Mesenchymal stem cell (in vitro differentiated cells and primary cell): ENCODE measurements at regions not wholly inside any gene's neighbourhood (a gene's known extent, or its start where the extent isn't known, plus 50 kb on each side); places are given as distances from the start of the nearest gene placed in this dataset.

Experiments
- DNase-seq: peaks from one replicate; pipeline ENCODE4 v3.0.0-alpha.2; 2013
- H2AFZ ChIP-seq: one replicate; pipeline ENCODE4 v1.6.1; 2013; ENCODE audit warnings: low read depth, mild to moderate bottlenecking, control low read depth, inconsistent platforms, low read length, moderate library complexity
- H2AK5ac ChIP-seq: 2 replicates; pipeline ENCODE4 v1.6.1; 2013; ENCODE audit warnings: low read length, moderate library complexity, mild to moderate bottlenecking, inconsistent platforms; ENCODE audit not compliant: severe bottlenecking
- H2BK120ac ChIP-seq: one replicate; pipeline ENCODE4 v1.6.1; 2013; ENCODE audit warnings: low read depth, mild to moderate bottlenecking, inconsistent platforms, low read length, moderate library complexity
- H2BK12ac ChIP-seq, 2 experiments: one replicate each; pipeline ENCODE4 v1.6.1; 2013; ENCODE audit warnings: inconsistent platforms in 2 of 2, low read length in 2 of 2, mild to moderate bottlenecking in 2 of 2, moderate library complexity in 2 of 2, control low read depth in 1 of 2
- H2BK15ac ChIP-seq: one replicate; pipeline ENCODE4 v1.6.1; 2013; ENCODE audit warnings: mild to moderate bottlenecking, low read depth, inconsistent platforms; ENCODE audit not compliant: poor library complexity, severe bottlenecking
- H2BK5ac ChIP-seq: 2 replicates; pipeline ENCODE4 v1.6.1; 2013; ENCODE audit warnings: low read depth, mild to moderate bottlenecking, low read length, control low read depth, inconsistent platforms; ENCODE audit not compliant: poor library complexity, severe bottlenecking
- H3K14ac ChIP-seq, 2 experiments: one replicate each; pipeline ENCODE4 v1.6.1; 2013; ENCODE audit warnings: inconsistent platforms in 2 of 2, low read length in 2 of 2, control low read depth in 1 of 2, mild to moderate bottlenecking in 1 of 2, moderate library complexity in 1 of 2
- H3K18ac ChIP-seq, 2 experiments: one replicate each; pipeline ENCODE4 v1.6.1; 2013; ENCODE audit warnings: inconsistent platforms in 2 of 2, low read length in 2 of 2, control low read depth in 1 of 2, low read depth in 1 of 2, mild to moderate bottlenecking in 1 of 2
- H3K23ac ChIP-seq, 2 experiments: one replicate each; pipeline ENCODE4 v1.6.1; 2013; ENCODE audit warnings: inconsistent platforms in 2 of 2, low read length in 2 of 2, mild to moderate bottlenecking in 2 of 2, moderate library complexity in 2 of 2, control low read depth in 1 of 2
- H3K27ac ChIP-seq: 2 replicates; pipeline ENCODE4 v1.5.1; 2013; ENCODE audit warnings: mild to moderate bottlenecking, moderate library complexity, low read length, control low read depth, inconsistent platforms; ENCODE audit not compliant: poor library complexity, severe bottlenecking
- H3K27me3 ChIP-seq, 2 experiments: 2 replicates each; pipeline versions ENCODE4 v1.6.1 to v1.7.0; 2013; ENCODE audit warnings: low read length in 2 of 2, mild to moderate bottlenecking in 2 of 2, moderate library complexity in 2 of 2, control low read depth in 1 of 2, inconsistent platforms in 1 of 2; ENCODE audit not compliant: control insufficient read depth in 1 of 2, insufficient read depth in 1 of 2
- H3K36me3 ChIP-seq, 2 experiments: 2 replicates each; pipeline versions ENCODE4 v1.6.1 to v1.7.0; 2013; ENCODE audit warnings: low read length in 2 of 2, control low read depth in 1 of 2, inconsistent platforms in 1 of 2, low read depth in 1 of 2, mild to moderate bottlenecking in 1 of 2; ENCODE audit not compliant: insufficient read depth in 2 of 2, control insufficient read depth in 1 of 2
- H3K4ac ChIP-seq, 2 experiments: one replicate each; pipeline ENCODE4 v1.6.1; 2013; ENCODE audit warnings: inconsistent platforms in 2 of 2, low read length in 2 of 2, mild to moderate bottlenecking in 2 of 2, moderate library complexity in 2 of 2, control low read depth in 1 of 2, low read depth in 1 of 2
- H3K4me1 ChIP-seq: 2 replicates; pipeline ENCODE4 v1.6.1; 2013; ENCODE audit warnings: low read depth, low read length, control low read depth; ENCODE audit not compliant: control insufficient read depth, insufficient read depth
- H3K4me2 ChIP-seq: 2 replicates; pipeline ENCODE4 v1.6.1; 2013; ENCODE audit warnings: low read length, mild to moderate bottlenecking, inconsistent platforms; ENCODE audit not compliant: poor library complexity, severe bottlenecking
- H3K4me3 ChIP-seq, 2 experiments: 2 replicates each; pipeline versions ENCODE4 v1.5.1 to v1.7.0; 2013; ENCODE audit warnings: low read length in 2 of 2, mild to moderate bottlenecking in 2 of 2, control low read depth in 1 of 2, low read depth in 1 of 2; ENCODE audit not compliant: insufficient read depth in 1 of 2
- H3K79me1 ChIP-seq: replicated peaks from 2 replicates; pipeline ENCODE4 v1.6.1; 2013; ENCODE audit warnings: mild to moderate bottlenecking, control low read depth, low read length, inconsistent platforms; ENCODE audit not compliant: poor library complexity, severe bottlenecking
- H3K9ac ChIP-seq: 2 replicates; pipeline ENCODE4 v1.7.0; 2013; ENCODE audit warnings: mild to moderate bottlenecking, low read length, moderate library complexity
- H3K9me3 ChIP-seq: 2 replicates; pipeline ENCODE4 v1.7.0; 2013; ENCODE audit warnings: mild to moderate bottlenecking, low read length; ENCODE audit not compliant: control insufficient read depth
- H4K8ac ChIP-seq: one replicate; pipeline ENCODE4 v1.6.1; 2013; ENCODE audit warnings: inconsistent platforms, mild to moderate bottlenecking, low read length, moderate library complexity
- H4K91ac ChIP-seq: one replicate; pipeline ENCODE4 v1.6.1; 2013; ENCODE audit warnings: mild to moderate bottlenecking, low read length, inconsistent platforms
- WGBS: methylation state at CpG from one replicate; pipeline ENCODE4 v1.1.7; 2013; ENCODE audit warnings: mixed read lengths; 5-methylcytosine and 5-hydroxymethylcytosine counted together

DNA sequence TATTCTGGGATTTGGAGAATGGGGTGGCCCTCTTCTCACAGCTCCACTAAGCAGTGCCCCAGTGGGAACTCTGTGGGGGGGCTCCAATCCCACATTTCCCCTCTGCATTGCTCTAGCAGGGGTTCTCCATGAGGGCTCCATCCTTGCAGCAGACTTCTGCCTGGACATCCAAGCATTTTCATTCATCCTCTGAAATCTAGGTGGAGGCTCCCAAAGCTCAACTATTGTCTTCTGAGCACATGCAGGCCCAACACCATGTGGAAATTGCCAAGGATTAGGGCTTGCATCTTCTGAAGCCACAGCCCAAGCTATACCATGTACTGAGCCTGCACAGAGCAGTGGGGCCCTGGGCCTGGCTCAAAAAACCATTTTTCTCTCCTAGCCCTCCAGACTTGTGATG is 162.4 kb upstream of the CWC22 start:
- Histone ChIP-seq H3K4me2 (no peak overlapping the region), H3K23ac (no peak overlapping the region), H4K91ac (no peak overlapping the region), H3K27me3 (no peaks in the 10 kb centered on the region), H2BK15ac (no peak overlapping the region), H2BK120ac (no peak overlapping the region), H3K18ac (no peak overlapping the region), H4K8ac (no peak overlapping the region), H3K9me3 (peaks cover 27% of the 10 kb centered on the region), H3K36me3 (no peaks in the 10 kb centered on the region), H3K4me1 (no peaks in the 10 kb centered on the region), H2BK5ac (no peak overlapping the region), H3K4me3 (no peak overlapping the region), H2AK5ac (no peak overlapping the region), H3K14ac (no peak overlapping the region), H2BK12ac (no peak overlapping the region), H2AFZ (no peak overlapping the region), H3K4ac (no peak overlapping the region), H3K27ac (no peak overlapping the region), H3K79me1 (no peaks in the 10 kb centered on the region), H3K9ac (no peak overlapping the region)
- DNase-seq: no peak

DNA sequence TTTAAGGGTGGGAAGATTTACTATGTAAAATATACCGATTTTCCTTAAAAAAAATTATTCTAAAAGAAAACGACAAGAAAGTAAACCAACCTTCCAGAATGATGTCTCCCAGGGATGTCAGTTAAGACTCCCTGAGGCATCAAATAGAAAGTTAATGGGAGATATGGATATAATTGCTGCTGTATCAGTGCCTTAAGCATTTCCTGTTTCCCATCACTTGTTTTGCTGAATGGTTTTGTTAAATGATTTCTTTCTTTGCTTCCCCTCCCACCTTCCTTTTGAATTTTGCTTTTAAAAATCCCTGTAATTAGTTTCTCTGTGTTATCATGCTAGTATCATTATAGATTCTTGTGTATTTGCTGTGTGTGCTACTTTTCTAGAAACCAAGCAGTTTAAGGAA is 154.3 kb upstream of the CWC22 start:
- H3K36me3 ChIP-seq: no peaks in the 10 kb centered on the region
- no peaks in the 10 kb centered on the region for H3K27me3 ChIP-seq
- H3K4me1 ChIP-seq: no peaks in the 10 kb centered on the region
- H3K27ac ChIP-seq: no peak overlapping the region
- no peak overlapping the region for H3K9ac ChIP-seq
- H3K4ac ChIP-seq: no peak overlapping the region
- H3K18ac ChIP-seq: no peak overlapping the region
- H3K14ac ChIP-seq: no peak overlapping the region
- WGBS: no CpG with 5 or more reads among the region's 2 CpGs
- no peak overlapping the region for H2BK15ac ChIP-seq
- no peaks in the 10 kb centered on the region for H3K9me3 ChIP-seq
- H2BK5ac ChIP-seq: no peak overlapping the region
- H4K8ac ChIP-seq: no peak overlapping the region
- no peak overlapping the region for H3K4me3 ChIP-seq
- no peak for DNase-seq
- H3K4me2 ChIP-seq: no peak overlapping the region
- no peak overlapping the region for H4K91ac ChIP-seq
- no peak overlapping the region for H2BK120ac ChIP-seq
- no peaks in the 10 kb centered on the region for H3K79me1 ChIP-seq
- no peak overlapping the region for H3K23ac ChIP-seq
- H2AK5ac ChIP-seq: no peak overlapping the region
- no peak overlapping the region for H2AFZ ChIP-seq
- H2BK12ac ChIP-seq: no peak overlapping the region

DNA sequence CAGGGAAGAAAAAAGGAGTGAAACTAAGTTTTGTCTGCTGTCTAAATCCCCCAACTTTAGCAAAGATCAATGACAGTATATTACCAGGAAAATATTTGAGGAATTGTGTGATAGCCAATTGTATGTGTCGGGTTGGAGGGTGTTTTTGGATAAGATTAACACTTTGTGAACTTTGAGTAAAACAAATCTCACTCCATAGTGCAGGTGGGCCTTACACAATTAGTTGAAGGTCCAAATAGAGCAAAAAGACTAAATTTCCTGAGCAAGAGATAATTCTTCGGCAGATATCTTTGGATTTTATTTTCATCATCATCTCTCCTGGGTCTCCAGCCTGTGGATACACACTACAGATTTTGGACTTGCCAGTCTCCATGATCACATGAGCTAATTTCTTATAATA is 152.8 kb upstream of the CWC22 start:
- H3K4me3 ChIP-seq: no peak overlapping the region
- H3K79me1 ChIP-seq: no peaks in the 10 kb centered on the region
- H2BK15ac ChIP-seq: no peak overlapping the region
- no peaks in the 10 kb centered on the region for H3K4me1 ChIP-seq
- H2BK5ac ChIP-seq: no peak overlapping the region
- no peaks in the 10 kb centered on the region for H3K36me3 ChIP-seq
- no peak overlapping the region for H4K91ac ChIP-seq
- no peak overlapping the region for H3K4me2 ChIP-seq
- H2BK12ac ChIP-seq: no peak overlapping the region
- no peak overlapping the region for H3K23ac ChIP-seq
- WGBS: 100% methylated on average over 2 of the region's 2 CpGs
- H4K8ac ChIP-seq: no peak overlapping the region
- H2BK120ac ChIP-seq: no peak overlapping the region
- H2AK5ac ChIP-seq: no peak overlapping the region
- no peak overlapping the region for H3K9ac ChIP-seq
- H3K9me3 ChIP-seq: no peaks in the 10 kb centered on the region
- no peak for DNase-seq
- no peak overlapping the region for H3K14ac ChIP-seq
- no peak overlapping the region for H3K4ac ChIP-seq
- H3K18ac ChIP-seq: no peak overlapping the region
- H2AFZ ChIP-seq: no peak overlapping the region
- H3K27ac ChIP-seq: no peak overlapping the region
- H3K27me3 ChIP-seq: no peaks in the 10 kb centered on the region

DNA sequence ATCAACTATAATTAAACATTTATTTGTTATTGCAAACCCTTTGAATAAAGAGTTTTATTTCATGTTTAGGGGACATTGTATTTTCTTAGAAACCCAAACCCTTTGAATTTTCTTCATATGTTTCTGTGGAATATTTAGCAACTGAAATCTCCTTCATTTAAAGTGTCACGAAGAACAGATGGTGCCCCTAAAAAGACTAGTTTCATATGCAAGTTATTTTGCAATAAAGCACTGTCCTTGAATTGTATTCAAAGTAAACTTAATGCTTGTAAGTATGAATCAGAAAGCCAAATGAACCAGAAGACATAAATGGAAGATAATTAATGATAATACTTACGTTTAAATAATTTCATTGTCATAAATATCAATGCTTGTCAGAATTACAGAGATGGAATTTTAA is 151.9 kb upstream of the CWC22 start:
- DNase-seq: no peak
- 100% methylated on average over 2 of the region's 2 CpGs for WGBS
- H3K79me1 ChIP-seq: no peaks in the 10 kb centered on the region

More for the DNA sequence above, 151.9 kb upstream of the CWC22 start:
- H3K4me1 ChIP-seq: no peaks in the 10 kb centered on the region
- H3K18ac ChIP-seq: no peak overlapping the region
- no peak overlapping the region for H2BK12ac ChIP-seq
- H3K14ac ChIP-seq: no peak overlapping the region
- no peak overlapping the region for H3K23ac ChIP-seq
- no peak overlapping the region for H2AK5ac ChIP-seq
- H2BK120ac ChIP-seq: no peak overlapping the region
- H3K36me3 ChIP-seq: no peaks in the 10 kb centered on the region
- no peak overlapping the region for H3K27ac ChIP-seq
- H3K4me2 ChIP-seq: no peak overlapping the region
- H3K9ac ChIP-seq: no peak overlapping the region
- no peaks in the 10 kb centered on the region for H3K27me3 ChIP-seq
- H2AFZ ChIP-seq: no peak overlapping the region
- no peak overlapping the region for H3K4me3 ChIP-seq
- H3K4ac ChIP-seq: no peak overlapping the region
- H2BK5ac ChIP-seq: no peak overlapping the region
- no peak overlapping the region for H4K91ac ChIP-seq
- H3K9me3 ChIP-seq: no peaks in the 10 kb centered on the region
- H4K8ac ChIP-seq: no peak overlapping the region
- H2BK15ac ChIP-seq: no peak overlapping the region
